ENCODE measurements at regions not wholly inside any gene's neighbourhood (a gene's known extent, or its start where the extent isn't known, plus 50 kb on each side); places are given as distances from the start of the nearest gene placed in this dataset.

- Mint-ChIP-seq H3K9me3 (peaks cover 7% of the 10 kb centered on the region), H3K27ac (no peak overlapping the region)
- no peak for DNase-seq
Measured at GRCh38 chr2:107255744-107256143, 369.8 kb upstream of the ST6GAL2 start.

GRCh38 chr2:107258531-107259407, 372.8 kb upstream of the ST6GAL2 start:
- Mint-ChIP-seq H3K36me3 (ENCODE audit: low read depth) (peaks cover 4% of the 10 kb centered on the region; the same call in 1 of the 2 replicates), H3K4me1 (ENCODE audit: low read depth) (no peaks in the 10 kb centered on the region), H3K9me3 (peaks cover 7% of the 10 kb centered on the region), H3K27me3 (ENCODE audit: insufficient read depth) (peaks cover 3% of the 10 kb centered on the region; the same call in 1 of the 2 replicates), H3K4me3 (no peak overlapping the region), H3K27ac (no peak overlapping the region)
- TF ChIP-seq CTCF (IDR thresholded peaks at IDR 0.05): no peak
- DNase-seq: no peak

More at GRCh38 chr2:107255744-107256143, 369.8 kb upstream of the ST6GAL2 start:
- H3K4me3 Mint-ChIP-seq: no peak overlapping the region
- TF ChIP-seq CTCF (IDR thresholded peaks at IDR 0.05): no peak
- H3K36me3 Mint-ChIP-seq (ENCODE audit: low read depth): peaks cover 4% of the 10 kb centered on the region; the same call in 1 of the 2 replicates
- no peaks in the 10 kb centered on the region for H3K4me1 Mint-ChIP-seq (ENCODE audit: low read depth)
- peaks cover 3% of the 10 kb centered on the region; the same call in 1 of the 2 replicates for H3K27me3 Mint-ChIP-seq (ENCODE audit: insufficient read depth)

GRCh38 chr2:107259408-107260195, 373.6 kb upstream of the ST6GAL2 start:
- no peak for DNase-seq
- Mint-ChIP-seq H3K27me3 (ENCODE audit: insufficient read depth) (peaks cover 3% of the 10 kb centered on the region; the same call in 1 of the 2 replicates), H3K9me3 (peaks cover 7% of the 10 kb centered on the region), H3K27ac (no peak overlapping the region), H3K36me3 (ENCODE audit: low read depth) (peaks cover 4% of the 10 kb centered on the region; the same call in 1 of the 2 replicates), H3K4me3 (no peak overlapping the region), H3K4me1 (ENCODE audit: low read depth) (no peaks in the 10 kb centered on the region)
- TF ChIP-seq CTCF (IDR thresholded peaks at IDR 0.05): no peak

- Mint-ChIP-seq H3K27ac (no peak overlapping the region), H3K36me3 (ENCODE audit: low read depth) (no peaks in the 10 kb centered on the region), H3K4me1 (ENCODE audit: low read depth) (no peaks in the 10 kb centered on the region), H3K9me3 (peaks cover 10% of the 10 kb centered on the region; the same call in 1 of the 2 replicates), H3K4me3 (no peak overlapping the region), H3K27me3 (ENCODE audit: insufficient read depth) (no peaks in the 10 kb centered on the region; the same call in 1 of the 2 replicates)
- DNase-seq: no peak
- TF ChIP-seq CTCF (IDR thresholded peaks at IDR 0.05): no peak
Measured at GRCh38 chr2:107263628-107264027, 377.7 kb upstream of the ST6GAL2 start.

- H3K27ac Mint-ChIP-seq: no peak overlapping the region
- no peak for TF ChIP-seq CTCF (IDR thresholded peaks at IDR 0.05)
- H3K4me1 Mint-ChIP-seq (ENCODE audit: low read depth): no peaks in the 10 kb centered on the region
- DNase-seq: no peak
- no peaks in the 10 kb centered on the region; the same call in 1 of the 2 replicates for H3K27me3 Mint-ChIP-seq (ENCODE audit: insufficient read depth)
- H3K36me3 Mint-ChIP-seq (ENCODE audit: low read depth): no peaks in the 10 kb centered on the region
- H3K4me3 Mint-ChIP-seq: no peak overlapping the region
- peaks cover 10% of the 10 kb centered on the region; the same call in 1 of the 2 replicates for H3K9me3 Mint-ChIP-seq
Measured at GRCh38 chr2:107264184-107264583, 378.2 kb upstream of the ST6GAL2 start.

All from HFFc6 (cell line).